ENCODE measurements at regions not wholly inside any gene's neighbourhood (a gene's known extent, or its start where the extent isn't known, plus 50 kb on each side); places are given as distances from the start of the nearest gene placed in this dataset.

DNA sequence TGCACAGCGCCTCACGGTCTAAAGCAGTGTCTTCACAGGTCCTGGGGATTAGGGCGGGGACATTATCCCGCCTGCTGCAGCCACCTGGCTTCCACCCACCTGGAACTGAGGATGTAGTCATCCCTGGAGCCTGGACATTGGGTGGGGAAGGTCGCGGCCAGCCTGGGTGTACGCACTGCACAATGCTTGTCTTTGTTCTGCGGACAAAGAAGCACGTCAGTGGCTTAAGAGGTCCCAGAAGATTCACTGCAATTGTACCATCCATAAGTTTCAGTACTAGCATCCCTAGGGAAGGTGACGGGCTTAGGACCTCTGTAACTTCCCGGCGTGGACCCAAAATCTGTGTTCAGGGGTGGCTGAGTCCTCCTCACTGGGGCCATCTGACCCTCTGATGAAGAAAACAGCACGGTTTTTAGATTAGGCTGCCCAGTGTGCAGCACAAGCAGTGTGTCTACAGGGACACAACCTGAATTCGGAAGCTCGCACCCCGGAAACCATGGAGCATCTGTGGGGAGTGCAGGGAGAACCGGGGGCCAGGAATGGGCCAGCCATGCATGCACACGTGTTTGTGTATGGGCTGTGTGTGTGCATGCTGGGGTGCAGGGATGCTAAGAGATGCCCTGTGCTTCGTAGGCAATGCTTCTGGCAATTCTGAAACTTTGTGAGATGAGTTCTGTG, 342.6 kb upstream of the B3GAT1 start:
- TF ChIP-seq, protein P1, sequence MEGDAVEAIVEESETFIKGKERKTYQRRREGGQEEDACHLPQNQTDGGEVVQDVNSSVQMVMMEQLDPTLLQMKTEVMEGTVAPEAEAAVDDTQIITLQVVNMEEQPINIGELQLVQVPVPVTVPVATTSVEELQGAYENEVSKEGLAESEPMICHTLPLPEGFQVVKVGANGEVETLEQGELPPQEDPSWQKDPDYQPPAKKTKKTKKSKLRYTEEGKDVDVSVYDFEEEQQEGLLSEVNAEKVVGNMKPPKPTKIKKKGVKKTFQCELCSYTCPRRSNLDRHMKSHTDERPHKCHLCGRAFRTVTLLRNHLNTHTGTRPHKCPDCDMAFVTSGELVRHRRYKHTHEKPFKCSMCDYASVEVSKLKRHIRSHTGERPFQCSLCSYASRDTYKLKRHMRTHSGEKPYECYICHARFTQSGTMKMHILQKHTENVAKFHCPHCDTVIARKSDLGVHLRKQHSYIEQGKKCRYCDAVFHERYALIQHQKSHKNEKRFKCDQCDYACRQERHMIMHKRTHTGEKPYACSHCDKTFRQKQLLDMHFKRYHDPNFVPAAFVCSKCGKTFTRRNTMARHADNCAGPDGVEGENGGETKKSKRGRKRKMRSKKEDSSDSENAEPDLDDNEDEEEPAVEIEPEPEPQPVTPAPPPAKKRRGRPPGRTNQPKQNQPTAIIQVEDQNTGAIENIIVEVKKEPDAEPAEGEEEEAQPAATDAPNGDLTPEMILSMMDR (IDR thresholded peaks at IDR 0.05) = no peak
- no peak for TF ChIP-seq EP300 (IDR thresholded peaks at IDR 0.05)
- no peak for TF ChIP-seq POLR2A (IDR thresholded peaks at IDR 0.05)
- Histone ChIP-seq H3K27ac (no peak overlapping the region), H3K4me1 (ENCODE audit: insufficient read depth) (no peaks in the 10 kb centered on the region), H3K27me3 (no peaks in the 10 kb centered on the region), H3K36me3 (no peaks in the 10 kb centered on the region), H3K9me3 (no peaks in the 10 kb centered on the region), H3K4me3 (no peak overlapping the region)
- WGBS, 3 donors = 62 to 76% (median 75%) methylated on average over 19 of the region's 19 CpGs
- no peak for DNase-seq
- intact Hi-C loops (cut with DNase I) = no loop called here

DNA sequence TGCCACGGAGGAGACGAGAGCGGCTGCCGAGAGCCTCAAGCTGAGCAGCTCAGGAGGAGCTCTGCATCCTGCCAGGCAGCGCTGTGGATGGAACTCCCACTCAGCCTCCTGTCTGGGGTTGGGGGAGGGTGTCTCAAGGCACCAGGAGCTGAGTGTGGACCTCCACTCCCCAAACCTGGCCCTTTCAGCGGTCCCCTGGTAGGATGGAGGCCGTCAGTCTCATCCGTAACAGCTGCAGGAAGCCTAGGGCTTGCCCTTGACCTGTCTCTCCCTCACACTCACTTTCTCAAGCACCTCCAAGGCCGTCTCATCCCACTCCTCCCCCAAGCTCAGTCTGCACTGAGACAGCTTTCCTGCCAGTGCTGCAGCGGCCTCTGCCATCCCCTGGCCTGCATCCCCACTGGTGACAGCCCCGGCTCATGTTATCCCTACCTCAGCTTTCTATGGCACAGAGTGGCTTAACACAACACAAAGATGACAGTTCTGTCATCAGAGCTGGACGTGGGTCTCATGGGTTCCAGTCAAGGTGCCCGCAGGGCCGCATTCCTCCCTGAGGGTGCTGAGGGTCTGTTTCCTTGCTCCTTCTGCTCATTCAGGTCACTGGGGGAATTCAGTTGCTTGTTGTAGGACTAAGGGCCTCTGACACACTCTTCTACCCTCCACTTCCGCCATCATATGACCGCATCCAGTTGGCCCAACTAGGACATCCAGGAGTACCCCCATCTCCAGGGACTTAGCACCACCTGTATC, 341.9 kb upstream of the B3GAT1 start:
- no peak overlapping the region for H3K27ac ChIP-seq
- H3K4me3 ChIP-seq = no peak overlapping the region
- no peaks in the 10 kb centered on the region for H3K4me1 ChIP-seq (ENCODE audit: insufficient read depth)
- no peaks in the 10 kb centered on the region for H3K27me3 ChIP-seq
- H3K9me3 ChIP-seq = no peaks in the 10 kb centered on the region
- TF ChIP-seq EP300 (IDR thresholded peaks at IDR 0.05) (no peak), POLR2A (IDR thresholded peaks at IDR 0.05) (no peak)
- TF ChIP-seq, protein P1 (IDR thresholded peaks at IDR 0.05) = no peak
- H3K36me3 ChIP-seq = no peaks in the 10 kb centered on the region
- DNase-seq = no peak
- 39 to 47% (median 40%) methylated on average over 16 of the region's 16 CpGs for WGBS, 3 donors
- intact Hi-C loops (cut with DNase I) = no loop called here

DNA sequence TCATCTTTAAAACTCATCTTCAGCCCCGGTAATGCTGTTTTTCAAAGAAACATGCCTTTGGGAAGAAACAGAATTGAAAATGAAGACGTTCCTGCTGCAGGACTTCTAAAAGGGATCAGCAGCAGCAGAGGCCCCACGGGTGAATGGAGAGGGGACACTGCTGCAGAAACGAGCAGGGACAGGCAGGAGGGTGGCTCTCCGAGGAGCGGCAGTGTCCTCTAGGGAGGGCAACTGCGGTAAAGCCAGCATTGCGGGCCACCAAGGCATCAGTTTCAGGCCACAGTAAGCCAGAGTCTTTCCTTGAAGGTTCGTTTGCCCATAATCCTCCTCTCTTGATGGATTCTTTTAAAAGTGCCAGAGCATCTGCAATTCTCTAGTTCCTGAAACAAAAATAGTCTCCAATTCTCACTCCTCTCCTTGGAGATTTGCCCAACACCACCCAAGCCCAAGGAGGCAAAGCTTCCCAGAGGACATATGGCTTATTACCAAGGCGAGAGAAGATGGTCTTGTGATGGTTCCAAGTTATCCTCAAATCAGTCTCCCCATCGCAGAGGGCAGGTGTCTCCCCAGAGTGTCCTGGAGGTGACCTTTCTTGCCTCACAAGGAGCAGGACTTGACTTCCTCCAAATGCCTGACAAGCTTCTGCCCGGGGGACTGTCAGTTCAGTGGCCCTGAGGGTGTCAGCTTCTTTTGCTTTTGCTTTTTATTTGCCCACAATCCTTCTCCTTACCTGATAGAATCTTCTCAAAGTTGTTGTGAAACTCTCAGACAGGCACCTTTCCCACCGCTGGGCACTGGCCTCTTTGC, 341.1 kb upstream of the B3GAT1 start:
- intact Hi-C loops (cut with DNase I) = no loop called here
- 60 to 64% (median 63%) methylated on average over 13 of the region's 13 CpGs for WGBS, 3 donors

DNA sequence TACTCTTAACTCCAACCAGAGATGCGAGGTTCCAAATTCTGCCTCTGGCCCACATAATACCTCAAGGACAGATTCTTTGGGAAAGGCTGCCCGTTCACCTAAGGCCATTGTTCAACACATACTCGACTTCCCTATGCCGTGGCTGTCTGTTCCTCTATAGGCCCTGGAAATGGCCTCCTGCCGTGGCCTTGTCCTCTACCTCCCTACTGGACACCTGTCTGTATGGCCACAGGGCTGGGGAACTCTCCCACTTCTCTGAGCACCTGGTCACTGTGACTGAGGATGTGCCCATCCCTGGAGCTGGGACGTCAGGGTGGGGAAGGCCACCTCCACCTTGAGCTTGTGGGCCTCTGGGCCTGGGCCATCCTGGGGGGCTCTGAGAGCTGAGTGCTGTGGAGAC, 340.5 kb upstream of the B3GAT1 start:
- H3K27me3 ChIP-seq = no peaks in the 10 kb centered on the region
- DNase-seq = no peak

More for the DNA sequence above, 341.1 kb upstream of the B3GAT1 start:
- no peaks in the 10 kb centered on the region for H3K4me1 ChIP-seq (ENCODE audit: insufficient read depth)
- no peak overlapping the region for H3K27ac ChIP-seq
- H3K27me3 ChIP-seq = no peaks in the 10 kb centered on the region
- no peaks in the 10 kb centered on the region for H3K9me3 ChIP-seq
- no peaks in the 10 kb centered on the region for H3K36me3 ChIP-seq
- no peak for TF ChIP-seq POLR2A (IDR thresholded peaks at IDR 0.05)
- TF ChIP-seq EP300 (IDR thresholded peaks at IDR 0.05) = no peak
- TF ChIP-seq, protein P1 (IDR thresholded peaks at IDR 0.05) = no peak
- DNase-seq = no peak
- H3K4me3 ChIP-seq = no peak overlapping the region

More for the DNA sequence above, 340.5 kb upstream of the B3GAT1 start:
- Histone ChIP-seq H3K4me1 (ENCODE audit: insufficient read depth) (no peaks in the 10 kb centered on the region), H3K36me3 (no peaks in the 10 kb centered on the region), H3K4me3 (no peak overlapping the region), H3K27ac (no peak overlapping the region), H3K9me3 (no peaks in the 10 kb centered on the region)
- TF ChIP-seq EP300 (IDR thresholded peaks at IDR 0.05) (no peak), POLR2A (IDR thresholded peaks at IDR 0.05) (no peak)
- TF ChIP-seq, protein P1 (IDR thresholded peaks at IDR 0.05) = no peak
- intact Hi-C loops (cut with DNase I) = no loop called here
- 88 to 91% (median 89%) methylated on average over 6 of the region's 6 CpGs for WGBS, 3 donors
